GM18858 (cell line): ENCODE measurements at regions not wholly inside any gene's neighbourhood (a gene's known extent, or its start where the extent isn't known, plus 50 kb on each side); places are given as distances from the start of the nearest gene placed in this dataset.
"Not testable (repeated sequence)": the region's sequence is repeated elsewhere in the genome, so short reads cannot be mapped to it uniquely, and the experiment has no call there.

Experiments used
- ATAC-seq: cut with Tn5 transposase; IDR thresholded peaks from one replicate; pipeline ENCODE4 v1.9.1; 2021; ENCODE audit not compliant: unreplicated experiment

- no peak for ATAC-seq
Measured at GRCh38 chr5:108590799-108591198, 156.9 kb upstream of the FER start.

DNA sequence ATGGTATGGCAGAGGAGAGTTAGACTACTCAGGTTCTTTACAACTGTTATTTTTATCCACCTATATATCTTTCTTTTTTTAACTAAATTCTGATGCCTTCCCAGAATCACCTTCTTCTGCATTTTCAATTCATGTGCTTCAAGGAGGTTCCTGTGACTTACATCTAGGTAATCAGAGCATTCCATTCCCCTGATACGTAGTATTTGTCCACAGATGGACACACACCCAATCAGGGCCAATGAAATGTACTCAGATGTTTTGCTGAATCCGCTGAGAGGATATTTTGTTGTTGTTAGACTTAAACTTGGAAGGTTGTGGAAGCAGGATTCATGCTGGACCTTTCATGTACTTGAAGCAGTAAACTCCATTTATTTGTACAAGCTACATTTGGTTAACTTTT is 159.4 kb upstream of the FER start:
- ATAC-seq: no peak

DNA sequence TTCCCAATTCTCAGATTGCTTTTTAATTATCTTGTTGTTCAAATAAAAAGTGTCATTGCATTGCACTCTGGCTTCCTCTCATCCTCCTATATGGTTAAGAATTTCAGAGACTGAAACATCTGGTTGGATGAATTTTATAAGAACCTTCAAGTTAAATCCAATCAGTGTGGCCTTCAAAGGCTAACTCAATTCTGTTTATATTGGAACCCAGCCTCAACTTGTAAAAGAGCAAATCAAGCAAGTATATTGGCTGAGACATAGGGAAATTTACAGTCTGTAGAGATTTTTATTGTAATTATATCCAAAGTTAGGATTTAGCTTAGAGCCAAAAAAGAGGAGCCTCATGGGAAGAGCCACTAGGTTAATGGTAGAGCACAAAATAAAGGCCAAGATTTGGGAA is 159.9 kb upstream of the FER start:
- ATAC-seq: no peak

GRCh38 chr5:108581026-108581425 is 166.7 kb upstream of the FER start:
- no peak for ATAC-seq

GRCh38 chr5:108579236-108579635 is 168.5 kb upstream of the FER start:
- ATAC-seq: no peak

- no peak for ATAC-seq
Measured at GRCh38 chr5:108578791-108579190, 168.9 kb upstream of the FER start.

DNA sequence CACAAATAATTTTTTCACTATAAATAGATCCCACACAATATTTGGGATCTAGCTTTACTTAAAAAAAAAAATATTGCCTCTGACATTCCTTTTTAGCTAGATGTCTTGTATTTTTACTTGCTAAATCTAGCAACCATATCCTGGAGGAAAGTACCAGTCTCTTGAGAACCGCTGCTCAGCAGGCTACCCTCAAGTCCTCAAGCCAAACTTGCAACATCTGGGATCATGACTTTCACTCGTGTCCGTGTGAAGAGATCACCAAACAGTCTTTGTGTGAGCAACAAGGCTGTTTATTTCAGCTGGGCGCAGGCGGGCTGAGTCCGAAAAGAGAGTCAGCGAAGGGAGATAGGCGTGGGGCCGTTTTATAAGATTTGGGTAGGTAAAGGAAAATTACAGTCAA is 180.3 kb upstream of the FER start:
- ATAC-seq: no peak

DNA sequence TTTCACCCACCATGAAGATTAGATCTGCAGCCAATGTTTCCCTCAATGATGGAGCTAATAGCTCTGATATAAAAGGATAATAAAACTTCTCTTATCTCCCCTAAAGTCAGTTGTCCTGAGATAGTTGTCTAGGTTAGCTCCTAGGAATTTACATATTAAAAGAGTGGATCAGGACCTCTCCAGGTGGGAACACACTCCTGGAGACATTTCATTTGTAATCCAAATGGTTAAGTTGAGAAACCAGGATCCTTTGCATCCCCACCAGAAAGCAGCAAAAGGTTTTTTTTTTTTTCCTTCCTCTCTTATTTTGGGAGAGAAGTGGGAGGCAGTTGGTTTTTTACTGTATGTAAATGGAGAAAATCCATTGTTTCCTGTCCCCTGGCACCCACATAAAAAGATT is 182.5 kb upstream of the FBXL17 start:
- no peak for ATAC-seq

DNA sequence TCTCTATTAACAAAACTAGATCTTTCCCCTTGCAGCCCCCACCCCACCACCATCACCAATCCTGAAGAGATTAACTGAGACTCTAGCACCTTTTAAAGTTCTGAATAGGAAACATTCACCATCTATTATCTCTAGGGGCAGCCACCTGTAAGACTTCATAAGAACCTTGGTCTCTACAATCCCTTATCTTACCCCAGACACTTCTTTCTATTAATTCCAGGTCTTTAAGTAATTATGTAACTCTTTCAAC is 180.2 kb upstream of the FBXL17 start:
- no peak for ATAC-seq

GRCh38 chr5:108561416-108562204 is 179.7 kb upstream of the FBXL17 start:
- ATAC-seq: no peak

DNA sequence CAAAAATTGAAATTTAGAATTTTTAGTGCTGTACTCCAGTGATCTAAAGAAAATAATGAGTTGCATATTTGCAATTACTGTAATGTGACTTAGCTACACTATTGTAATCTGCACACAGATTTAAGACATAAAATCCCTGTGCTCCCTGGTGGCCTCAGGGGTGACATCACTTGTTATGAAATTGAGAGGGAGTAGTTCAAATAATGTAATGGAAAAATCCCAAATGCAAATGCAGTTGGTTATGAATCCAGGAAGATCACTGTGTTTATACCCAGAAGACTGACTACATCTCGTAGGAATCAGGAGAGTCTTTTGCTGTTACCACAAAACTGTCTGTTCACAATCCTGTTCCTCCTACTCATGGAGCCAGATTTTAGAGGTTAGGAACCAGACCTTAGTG is 178.7 kb upstream of the FBXL17 start:
- ATAC-seq: no peak

GRCh38 chr5:108560166-108560565 is 178.3 kb upstream of the FBXL17 start:
- ATAC-seq: no peak

DNA sequence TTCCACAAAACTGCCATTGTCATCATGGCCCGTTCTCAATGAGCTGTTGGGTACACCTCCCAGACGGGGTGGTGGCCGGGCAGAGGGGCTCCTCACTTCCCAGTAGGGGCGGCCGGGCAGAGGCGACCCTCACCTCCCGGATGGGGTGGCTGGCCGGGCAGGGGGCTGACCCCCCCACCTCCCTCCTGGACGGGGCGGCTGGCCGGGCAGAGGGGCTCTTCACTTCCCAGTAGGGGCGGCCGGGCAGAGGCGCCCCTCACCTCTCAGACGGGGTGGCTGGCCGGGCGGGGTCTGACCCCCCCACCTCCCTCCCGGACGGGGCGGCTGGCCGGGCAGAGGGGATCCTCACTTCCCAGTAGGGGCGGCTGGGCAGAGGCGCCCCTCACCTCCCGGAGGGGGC is 176.9 kb upstream of the FBXL17 start:
- ATAC-seq: not testable (repeated sequence)

- ATAC-seq: not testable (repeated sequence)
Measured at GRCh38 chr5:108558142-108558541, 176.2 kb upstream of the FBXL17 start.

DNA sequence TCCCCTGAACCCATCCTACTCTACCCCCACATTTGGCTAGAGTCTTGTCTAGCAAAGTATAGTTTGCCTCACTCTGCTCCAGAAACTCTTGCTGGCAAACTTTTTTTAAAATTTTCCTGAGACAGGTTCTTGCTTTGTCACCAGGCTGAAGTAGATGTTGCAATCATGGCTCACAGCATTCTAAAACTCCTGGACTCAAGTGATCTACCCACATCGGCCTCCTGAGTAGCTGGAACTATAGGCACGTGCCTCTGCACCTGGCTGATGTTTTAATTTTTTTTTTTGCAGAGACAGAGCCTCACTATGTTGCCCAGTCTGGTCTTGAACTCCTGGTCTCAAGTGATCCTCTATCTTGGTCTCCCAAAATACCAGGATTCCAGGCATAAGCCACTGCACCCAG is 175.8 kb upstream of the FBXL17 start:
- no peak for ATAC-seq

DNA sequence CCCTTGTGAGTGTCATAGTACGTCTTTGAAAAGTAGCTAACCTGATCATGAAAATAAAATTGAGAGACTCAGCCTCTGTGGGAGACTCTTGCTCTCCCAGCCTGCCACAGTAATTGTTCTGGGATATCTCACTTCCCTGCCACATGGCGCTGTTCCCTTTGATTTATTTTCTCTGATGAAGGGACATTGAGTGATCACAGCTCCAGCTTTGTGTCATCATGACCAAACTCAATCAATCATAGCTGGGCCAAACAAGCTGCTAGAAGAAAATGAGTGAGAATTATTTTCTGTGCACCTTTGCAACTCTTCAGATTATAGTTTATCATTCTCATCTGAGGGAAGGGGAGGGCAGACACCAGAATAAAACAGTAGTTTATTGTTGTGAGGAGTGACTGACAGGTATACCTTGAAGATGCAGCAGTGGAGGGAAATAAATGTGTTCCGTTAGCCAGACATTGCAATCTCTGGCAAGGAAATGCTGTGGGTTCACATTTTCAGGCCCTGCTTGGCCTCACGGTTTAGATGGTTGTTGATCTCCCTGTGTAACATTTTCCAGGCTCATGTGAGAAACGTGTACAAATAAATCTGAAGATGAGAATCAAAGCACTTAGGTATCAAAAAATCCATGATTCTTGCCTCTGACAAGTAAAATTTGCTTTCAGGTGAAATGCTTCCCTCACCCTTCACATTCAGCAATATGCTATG is 174.7 kb upstream of the FBXL17 start:
- no peak for ATAC-seq

DNA sequence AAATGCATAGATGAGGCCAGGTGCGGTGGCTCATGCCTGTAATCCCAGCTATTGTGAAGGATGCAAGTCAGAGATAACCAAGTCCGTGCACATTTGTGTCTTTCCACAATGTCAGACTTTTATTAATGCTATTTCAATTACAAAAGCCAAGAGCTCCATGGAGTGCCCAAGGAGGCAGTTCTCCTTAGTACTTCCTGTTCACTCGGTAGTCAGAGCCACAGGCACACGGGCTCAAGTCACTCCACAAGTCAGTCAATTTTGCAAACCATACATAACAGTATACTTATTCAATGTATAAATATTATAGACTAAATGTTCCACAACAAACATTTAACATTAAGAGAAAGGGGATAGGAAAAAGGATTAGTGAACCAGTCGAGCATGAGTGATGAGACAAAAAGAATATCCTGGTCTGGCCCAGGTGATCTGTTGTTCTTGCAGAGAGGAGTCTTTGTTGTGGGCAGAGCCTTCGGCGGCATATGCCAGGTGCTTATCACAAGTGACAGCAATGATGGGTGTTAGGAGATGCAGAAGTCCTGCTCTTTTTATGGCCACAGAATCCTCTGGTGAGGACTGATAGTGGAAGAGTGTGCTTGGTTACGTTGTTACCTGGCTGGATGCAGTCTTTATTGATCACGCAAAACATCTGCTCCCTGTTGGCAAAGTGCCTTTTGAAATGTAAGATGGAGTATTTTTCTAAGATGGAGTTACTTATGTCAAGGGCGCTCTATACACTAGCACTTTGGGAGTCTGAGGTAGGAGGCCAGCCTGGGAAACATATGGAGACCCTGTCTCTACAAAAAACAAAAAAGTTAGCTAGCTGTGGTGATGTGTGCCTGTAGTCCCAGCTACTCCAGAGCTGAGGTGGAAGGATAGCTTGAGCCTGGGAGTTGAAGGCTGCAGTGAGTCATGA is 167.0 kb upstream of the FBXL17 start:
- no peak for ATAC-seq

DNA sequence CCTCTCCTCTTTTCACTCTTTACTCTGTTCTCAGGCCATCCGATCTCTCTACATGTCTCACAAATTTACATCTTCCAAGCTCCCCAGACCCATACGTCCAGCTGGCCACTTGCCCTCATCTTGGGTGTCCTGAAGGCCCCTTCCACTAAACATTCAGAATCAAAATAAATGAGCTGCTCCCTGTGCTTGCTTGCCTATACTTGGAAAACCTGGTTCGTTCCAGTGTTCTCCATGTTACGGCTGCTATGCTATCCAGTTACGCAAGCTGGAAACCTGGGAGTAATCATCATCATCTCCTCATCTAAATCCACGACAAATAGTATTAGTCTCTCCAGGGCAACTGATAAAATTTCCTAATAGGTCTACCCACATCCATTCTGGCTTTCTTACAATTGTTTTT is 165.0 kb upstream of the FBXL17 start:
- ATAC-seq: no peak

GRCh38 chr5:108545301-108545700 is 163.4 kb upstream of the FBXL17 start:
- ATAC-seq: no peak

DNA sequence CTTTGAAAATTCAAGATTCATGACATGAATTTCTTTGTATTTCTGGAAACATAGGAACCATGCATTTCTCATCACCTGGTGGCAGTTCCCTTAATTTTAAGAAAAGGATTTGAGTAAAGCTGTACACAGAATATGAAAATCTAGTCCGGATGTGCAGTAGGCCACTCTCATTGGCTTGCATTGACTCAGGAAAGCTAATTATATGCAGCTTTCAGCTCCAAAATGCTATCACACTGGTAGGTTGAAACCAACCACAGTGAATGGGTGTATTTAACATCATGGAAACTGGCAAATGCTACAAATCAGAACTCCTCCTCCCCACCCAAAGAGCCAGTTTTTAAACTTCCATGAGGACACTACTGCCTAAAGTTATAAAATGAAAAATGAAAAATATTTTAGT is 161.6 kb upstream of the FBXL17 start:
- ATAC-seq: peak; percentile 63

DNA sequence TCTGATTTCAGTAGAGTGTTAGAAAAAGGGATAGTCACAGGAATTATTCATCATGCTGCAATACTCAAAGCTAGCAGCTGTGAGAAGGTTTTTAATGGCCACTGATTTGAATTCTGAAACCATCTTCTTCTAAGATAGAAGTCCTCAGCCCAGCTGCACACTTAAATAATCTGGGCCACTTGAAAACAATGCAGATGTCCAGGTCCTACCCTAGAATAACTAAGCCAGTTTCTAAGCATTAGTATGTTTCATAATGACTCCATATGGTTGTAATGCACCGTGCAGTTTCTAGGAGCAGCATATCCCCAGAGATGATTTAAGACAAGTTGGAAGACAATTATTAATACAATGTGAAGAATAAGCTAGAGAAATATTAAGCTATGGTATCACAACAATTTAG is 159.9 kb upstream of the FBXL17 start:
- ATAC-seq: peak; percentile 53

DNA sequence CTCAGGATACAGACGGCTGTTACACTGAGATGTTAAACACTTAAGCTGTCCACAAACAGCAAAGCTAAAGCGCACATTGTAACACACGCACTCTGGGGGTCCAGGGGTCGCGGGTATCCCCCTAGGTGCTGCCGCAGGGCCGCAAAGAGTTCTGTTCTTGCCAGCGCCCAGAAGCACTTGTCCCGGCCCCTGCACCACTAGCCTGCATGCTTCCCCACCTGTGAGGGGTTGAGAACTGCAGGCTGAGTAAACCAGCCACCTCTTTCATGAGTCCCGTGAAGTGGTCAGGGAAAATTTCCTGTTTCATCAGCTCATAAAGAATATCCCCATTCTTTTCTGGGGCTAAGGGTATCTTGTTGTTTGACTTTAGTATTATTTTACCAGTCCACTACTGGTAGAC is 154.4 kb upstream of the FBXL17 start:
- ATAC-seq: no peak
